Renal cortical epithelial cell (primary cell): ENCODE measurements at regions not wholly inside any gene's neighbourhood (a gene's known extent, or its start where the extent isn't known, plus 50 kb on each side); places are given as distances from the start of the nearest gene placed in this dataset.
"Not testable (repeated sequence)": the region's sequence is repeated elsewhere in the genome, so short reads cannot be mapped to it uniquely, and the experiment has no call there.

Experiments
- DNase-seq: peaks from one replicate; pipeline ENCODE4 v3.0.0-alpha.2; 2011; ENCODE audit warnings: low read depth

DNA sequence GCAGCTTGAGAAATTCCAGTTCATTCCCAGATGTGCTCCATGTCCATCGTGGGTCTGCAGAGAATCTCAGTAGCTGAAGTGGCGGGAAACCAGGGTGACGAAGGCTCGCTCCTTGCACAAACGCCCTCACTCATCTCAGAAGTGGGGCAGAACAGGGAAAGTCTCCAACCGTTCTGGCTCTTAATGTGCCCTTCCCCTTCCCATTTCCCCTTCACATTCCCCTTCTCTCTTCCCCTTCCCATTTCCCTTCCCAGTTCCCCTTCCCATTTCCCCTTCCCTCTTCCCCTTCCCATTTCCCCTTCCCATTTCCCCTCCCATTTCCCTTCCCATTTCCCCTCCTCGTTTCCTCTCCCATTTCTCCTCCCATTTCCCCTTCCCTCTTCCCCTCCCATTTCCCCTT, 108.5 kb downstream of the OLFM1 start:
- DNase-seq, result not testable (repeated sequence)

DNA sequence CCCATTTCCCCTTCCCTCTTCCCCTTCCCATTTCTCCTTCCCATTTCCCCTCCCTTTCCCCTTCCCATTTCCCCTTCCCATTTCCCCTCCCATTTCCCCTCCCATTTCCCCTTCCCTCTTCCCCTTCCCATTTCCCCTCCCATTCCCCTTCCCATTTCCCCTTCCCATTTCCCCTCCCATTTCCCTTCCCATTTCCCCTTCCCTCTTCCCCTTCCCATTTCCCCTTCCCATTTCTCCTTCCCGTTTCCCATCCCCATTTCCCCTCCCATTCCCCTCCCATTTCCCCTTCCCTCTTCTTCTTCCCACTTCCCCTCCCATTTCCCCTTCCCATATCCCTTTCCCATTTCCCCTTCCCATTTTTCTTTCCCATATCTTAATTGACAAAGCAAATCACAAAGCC, 109.0 kb downstream of the OLFM1 start:
- no peak for DNase-seq

- no peak for DNase-seq
These were observed 110.7 kb downstream of the OLFM1 start for GRCh38 chr9:135198144-135198543.

GRCh38 chr9:135198586-135199285, 111.3 kb downstream of the OLFM1 start:
- no peak for DNase-seq

GRCh38 chr9:135199489-135199888, 112.0 kb downstream of the OLFM1 start:
- no peak for DNase-seq

GRCh38 chr9:135201711-135202110, 114.2 kb downstream of the OLFM1 start:
- no peak for DNase-seq

GRCh38 chr9:135204177-135204576, 116.7 kb downstream of the OLFM1 start:
- DNase-seq, result no peak

DNA sequence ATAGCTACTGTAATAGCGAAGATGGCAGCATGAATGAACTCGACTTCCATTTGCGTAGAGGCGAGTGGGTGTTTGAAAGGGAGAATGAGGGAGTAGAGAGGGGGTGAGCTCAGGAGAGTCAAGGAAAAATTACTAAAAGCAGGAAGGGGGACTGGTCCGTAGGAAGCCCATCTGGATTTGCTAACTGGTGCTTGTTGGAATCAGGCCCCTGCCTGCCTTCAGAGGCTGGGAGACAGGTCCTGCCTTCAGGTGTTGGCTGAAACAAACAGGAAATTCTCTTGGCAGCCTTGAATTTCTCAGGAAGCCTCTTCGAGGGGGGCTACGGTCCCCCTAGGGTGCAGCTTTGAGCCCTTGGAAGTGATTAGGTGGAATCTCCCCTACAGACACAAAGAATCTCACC, 121.7 kb downstream of the OLFM1 start:
- DNase-seq, result no peak

- DNase-seq, result no peak
These were observed 122.4 kb downstream of the OLFM1 start for GRCh38 chr9:135209852-135210251.

DNA sequence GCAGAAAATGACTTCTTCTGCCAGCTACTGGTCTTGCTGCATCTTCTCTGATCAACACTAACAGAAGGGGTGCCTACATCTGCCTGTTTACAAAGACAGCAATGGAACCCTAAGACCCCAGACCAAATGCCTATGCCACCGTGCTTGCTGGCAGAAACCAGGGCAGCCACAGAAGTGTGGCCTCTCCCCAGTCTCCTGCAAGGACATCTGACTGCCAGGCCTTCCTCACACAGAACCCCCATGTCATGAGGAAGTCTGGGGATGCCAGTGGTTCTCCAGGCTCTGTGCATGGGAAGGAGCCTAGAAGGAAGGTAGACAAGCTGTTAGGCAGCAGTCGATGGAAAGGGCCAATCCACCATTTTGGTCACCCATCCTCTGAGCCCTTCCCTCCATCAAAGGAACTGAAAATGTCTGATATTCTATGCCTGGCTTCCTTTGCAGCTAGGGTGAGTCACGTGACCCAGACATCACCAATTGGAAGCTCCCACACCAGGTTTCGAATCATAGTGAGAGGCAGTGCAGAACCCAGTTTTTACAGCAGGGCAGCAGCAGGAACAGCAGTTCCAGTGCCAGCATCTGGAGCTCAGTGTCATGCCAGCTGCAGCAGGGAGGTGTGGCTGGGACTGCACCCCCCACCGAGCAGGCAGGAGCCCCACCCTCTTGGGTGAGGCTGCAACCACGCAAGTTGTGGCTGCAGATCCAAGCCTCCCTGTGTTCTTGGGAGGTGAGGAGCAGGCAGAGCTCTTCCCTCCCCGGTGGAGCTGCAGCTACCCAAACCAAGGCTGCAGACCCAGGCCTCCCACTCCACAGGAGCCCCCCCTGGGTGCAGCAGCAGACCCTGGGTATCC, 123.4 kb downstream of the OLFM1 start:
- no peak for DNase-seq

GRCh38 chr9:135211524-135211890, 124.0 kb downstream of the OLFM1 start:
- no peak for DNase-seq

DNA sequence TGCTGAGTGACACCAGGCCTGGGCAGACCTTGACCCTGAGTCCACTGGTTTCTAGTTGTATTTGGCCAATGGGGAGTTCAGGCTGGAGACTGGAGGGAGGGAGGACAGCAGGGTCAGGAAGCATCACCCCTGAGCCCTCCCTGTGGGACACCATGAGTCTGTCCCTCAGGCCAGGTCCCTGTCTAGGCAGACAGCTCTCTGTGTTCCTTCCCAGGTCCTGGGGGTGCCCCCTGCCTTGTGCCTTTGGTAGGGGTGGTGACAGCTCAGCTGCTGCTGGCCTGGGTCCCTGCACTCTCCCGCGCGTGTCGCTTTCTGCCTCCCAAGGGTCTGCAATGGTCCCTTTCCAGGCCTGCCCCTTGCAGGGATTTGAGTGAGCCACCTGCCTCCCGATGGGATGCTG, 125.5 kb downstream of the OLFM1 start:
- no peak for DNase-seq

- DNase-seq, result no peak
These were observed 126.1 kb downstream of the OLFM1 start for GRCh38 chr9:135213566-135213965.

DNA sequence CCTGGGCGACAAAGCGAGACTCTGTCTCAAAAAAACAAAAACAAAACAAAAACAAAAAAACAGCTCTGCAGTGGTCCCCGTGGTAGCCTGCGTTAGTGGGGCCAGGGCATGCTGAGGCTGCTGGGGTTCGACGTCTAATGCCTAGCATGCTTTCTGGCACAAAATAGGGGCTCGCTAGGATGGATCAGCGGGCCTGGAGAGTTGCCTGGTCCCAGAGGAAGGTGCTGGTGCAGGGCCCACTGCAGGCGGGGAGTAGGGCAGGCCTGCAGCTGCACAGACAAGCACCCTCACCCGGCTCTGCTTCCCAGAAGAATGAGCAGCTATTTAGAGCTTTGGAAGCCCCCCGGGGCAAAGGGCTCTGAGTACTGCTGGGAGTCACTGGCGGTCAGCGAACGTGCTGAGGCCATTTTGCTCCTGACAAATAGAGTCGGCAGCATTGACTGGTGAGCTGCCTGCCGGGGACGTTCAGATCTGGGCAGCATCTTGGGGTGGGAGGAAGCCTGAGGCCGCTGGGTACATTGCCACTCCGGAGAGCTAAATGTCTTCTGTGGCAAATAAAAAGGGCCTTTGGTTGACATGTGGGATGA, 126.7 kb downstream of the OLFM1 start:
- no peak for DNase-seq

GRCh38 chr9:135214706-135215105, 127.2 kb downstream of the OLFM1 start:
- DNase-seq, result no peak

DNA sequence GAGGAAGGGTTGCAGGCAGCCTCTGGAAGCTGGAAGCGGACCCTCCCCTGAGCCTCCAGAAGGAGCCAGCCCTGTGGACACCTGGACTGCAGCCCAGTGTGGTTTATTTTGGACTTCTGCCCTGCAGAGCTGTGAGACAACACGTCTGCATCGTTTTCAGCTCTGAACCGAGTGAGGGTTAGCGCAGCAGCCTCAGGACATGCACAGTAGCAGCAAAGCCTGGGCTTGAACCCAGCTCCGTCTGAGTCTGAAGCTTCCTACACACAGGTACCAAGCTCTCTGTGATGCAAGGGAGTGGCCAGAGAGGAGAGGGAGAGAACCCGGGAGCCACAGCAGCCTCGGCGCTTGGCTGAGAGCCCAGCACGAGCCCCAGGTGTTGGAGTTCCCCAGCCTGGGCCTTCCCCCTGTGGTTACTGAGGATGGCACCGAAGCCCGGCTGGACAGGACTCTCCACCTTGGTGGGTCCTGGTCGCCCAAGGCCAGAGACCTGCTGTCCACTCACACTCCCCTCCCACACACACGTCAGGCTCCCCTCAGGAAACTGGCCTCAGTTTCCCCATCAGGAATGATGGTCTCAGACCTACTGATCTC, 128.2 kb downstream of the OLFM1 start:
- DNase-seq, result no peak

DNA sequence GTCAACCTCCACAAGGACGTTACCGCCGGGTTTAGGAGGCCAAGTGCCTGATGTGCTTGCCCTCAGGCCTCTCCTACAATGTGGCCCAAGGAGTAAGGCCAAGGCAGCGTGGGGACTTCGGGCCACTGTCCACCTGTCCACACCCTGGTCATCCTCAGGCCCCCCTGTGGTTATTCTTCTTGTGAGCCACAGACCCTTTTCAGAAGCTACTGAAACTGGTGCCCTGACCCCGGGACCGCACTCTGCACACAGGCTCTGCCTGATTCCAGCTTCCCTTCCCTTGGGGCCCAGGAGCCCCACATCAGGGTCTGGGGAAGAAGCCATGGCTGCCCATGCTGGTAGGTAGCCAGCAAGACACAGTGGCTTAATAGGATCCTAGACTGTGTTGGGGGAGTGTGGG, 128.8 kb downstream of the OLFM1 start:
- DNase-seq, result no peak

DNA sequence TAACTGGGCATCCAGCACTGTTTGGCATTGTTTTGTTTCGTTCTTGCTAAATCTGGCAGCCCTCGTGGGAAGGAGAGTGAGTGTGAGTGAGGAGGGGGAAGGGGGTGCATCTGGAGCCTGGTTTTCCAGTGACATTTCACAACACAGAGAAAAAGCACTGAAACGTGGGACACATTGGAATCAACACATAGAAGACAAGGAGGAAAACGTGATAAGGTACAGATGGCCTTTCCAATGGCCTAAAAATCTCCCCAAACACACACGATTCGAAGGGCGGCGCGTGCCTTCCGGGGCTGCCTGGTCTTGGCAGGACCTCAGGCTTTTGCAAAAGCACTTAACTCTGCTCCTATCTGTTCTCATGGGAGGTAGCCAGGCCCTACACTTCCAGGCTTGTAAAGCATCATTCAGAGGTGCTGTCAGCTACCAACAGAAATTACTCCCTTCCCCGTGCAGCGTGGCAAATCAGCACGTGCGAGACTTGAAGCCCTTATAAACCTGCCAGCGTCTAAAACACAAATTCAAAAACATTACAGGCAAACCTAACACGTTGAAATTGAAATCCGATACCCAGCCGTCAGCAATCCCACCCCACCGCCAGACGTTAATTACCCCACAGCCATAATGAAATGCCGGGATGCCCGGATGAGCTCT, 129.4 kb downstream of the OLFM1 start:
- DNase-seq, result no peak

- DNase-seq, result no peak
These were observed 130.4 kb downstream of the OLFM1 start for GRCh38 chr9:135217836-135218235.

GRCh38 chr9:135218331-135219225, 131.1 kb downstream of the OLFM1 start:
- no peak for DNase-seq
